A549 (cell line): ENCODE measurements at regions not wholly inside any gene's neighbourhood (a gene's known extent, or its start where the extent isn't known, plus 50 kb on each side); places are given as distances from the start of the nearest gene placed in this dataset.

Experiments used
- ATAC-seq, 2 experiments: fragments of 200-7000 bp in 1 of 2; fragments of >200 bp in 1 of 2; cut with Nextera tagmentation in 1 of 2; cut with Tn5 transposase in 1 of 2; 3 replicates each; pipeline versions ENCODE4 v1.8.0 to v1.9.1; 2018 to 2020; ENCODE audit warnings: mild to moderate bottlenecking in 1 of 2, moderate library complexity in 1 of 2
- CTCF ChIA-PET: fragments of 300-600 bp; sonication (Branson Sonifier 250); formaldehyde crosslinking; extraction: SDS; loops from one replicate; lab custom pipeline; 2021; ENCODE audit warnings: antibody characterized with exemption, inconsistent platforms; lab: Yijun Ruan, JAX
- POLR2A ChIA-PET: fragments of 350-600 bp; formaldehyde crosslinking; extraction: SDS; loops from one replicate; lab custom pipeline; 2021; ENCODE audit warnings: antibody characterized with exemption, inconsistent platforms; lab: Yijun Ruan, JAX
- DNase-seq, 2 experiments: peaks; one replicate each; pipeline versions ENCODE4 v3.0.0 to v3.0.0-alpha.2; 2011 to 2016; ENCODE audit warnings: low read depth in 1 of 2, low spot score in 1 of 2
- FAIRE-seq: peaks from 2 replicates; lab custom pipeline; 2011; peaks lifted over from hg19 to GRCh38; lab: Jason Lieb, UNC
- H3K27ac ChIP-seq, 2 experiments: fragments of >200 bp; sonication (Bioruptor Twin); formaldehyde crosslinking; 3 replicates each; pipeline ENCODE4 v1.5.1; 2016 to 2017
- H3K4me1 ChIP-seq: fragments of >200 bp; sonication (Bioruptor Twin); formaldehyde crosslinking; 3 replicates; pipeline ENCODE4 v1.6.1; 2016
- H3K4me2 ChIP-seq: fragments of >200 bp; sonication (Bioruptor Twin); formaldehyde crosslinking; 3 replicates; pipeline ENCODE4 v1.6.1; 2016
- H3K4me3 ChIP-seq: fragments of >200 bp; sonication (Bioruptor Twin); formaldehyde crosslinking; 3 replicates; pipeline ENCODE4 v1.5.1; 2016
- H3K9me3 ChIP-seq: fragments of >200 bp; sonication (Bioruptor Twin); formaldehyde crosslinking; 3 replicates; pipeline ENCODE4 v1.6.1; 2016
- CBX2 ChIP-seq: fragments of 200-600 bp; sonication (generic); IDR thresholded peaks from 2 replicates; pipeline ENCODE4 v1.6.1; 2016; ENCODE audit warnings: low read depth, mild to moderate bottlenecking, borderline replicate concordance
- CBX8 ChIP-seq: fragments of 200-600 bp; sonication (generic); IDR thresholded peaks from 2 replicates; pipeline ENCODE4 v1.6.1; 2016
- CEBPB ChIP-seq, 2 experiments: fragments of >200 bp in 1 of 2; sonication (Bioruptor Twin) in 1 of 2; formaldehyde crosslinking in 1 of 2; IDR thresholded peaks; 2 replicates each; pipeline ENCODE4 v1.6.1; 2012 to 2016
- CHD2 ChIP-seq: fragments of 150-350 bp; IDR thresholded peaks from 2 replicates; pipeline ENCODE4 v1.6.1; 2014; ENCODE audit warnings: low read length; ENCODE audit not compliant: partially characterized antibody
- CHD4 ChIP-seq: fragments of 200-600 bp; sonication (generic); IDR thresholded peaks from 2 replicates; pipeline ENCODE4 v1.6.1; 2016; ENCODE audit warnings: antibody characterized with exemption, mild to moderate bottlenecking, borderline replicate concordance
- E2F6 ChIP-seq: IDR thresholded peaks from 2 replicates; pipeline ENCODE4 v1.6.1; 2012; ENCODE audit warnings: low read depth, borderline replicate concordance
- EHF ChIP-seq: fragments of 250-450 bp; sonication (Bioruptor Pico); IDR thresholded peaks from 2 replicates; pipeline ENCODE4 v1.5.0; 2020; ENCODE audit warnings: mild to moderate bottlenecking
- ELK1 ChIP-seq: fragments of 150-350 bp; IDR thresholded peaks from 2 replicates; pipeline ENCODE4 v1.6.1; 2014; ENCODE audit warnings: low read depth, mild to moderate bottlenecking, low read length
- EP300 ChIP-seq, 2 experiments: fragments of >200 bp; sonication (Bioruptor Twin); formaldehyde crosslinking; IDR thresholded peaks; 2 replicates in 1 of 2; 3 replicates in 1 of 2; pipeline ENCODE4 v1.6.1; 2016 to 2017
- FOSB ChIP-seq: fragments of 250-450 bp; sonication (Bioruptor Pico); IDR thresholded peaks from 2 replicates; pipeline ENCODE4 v1.5.0; 2020; ENCODE audit warnings: mild to moderate bottlenecking, moderate library complexity
- FOSL2 ChIP-seq, 2 experiments: fragments of 450-650 bp in 1 of 2; fragments of >200 bp in 1 of 2; sonication (Bioruptor Twin) in 1 of 2; formaldehyde crosslinking; IDR thresholded peaks; 2 replicates each; pipeline versions ENCODE4 v1.5.0 to v1.6.1; 2016 to 2020; ENCODE audit warnings: mild to moderate bottlenecking in 1 of 2, moderate library complexity in 1 of 2
- GATA3 ChIP-seq: IDR thresholded peaks from 2 replicates; pipeline ENCODE4 v1.6.1; 2012; ENCODE audit warnings: borderline replicate concordance
- HDAC2 ChIP-seq: fragments of 200-600 bp; sonication (generic); IDR thresholded peaks from 2 replicates; pipeline ENCODE4 v1.6.1; 2016
- MAFK ChIP-seq: fragments of 450-650 bp; IDR thresholded peaks from 2 replicates; pipeline ENCODE4 v1.6.1; 2014; ENCODE audit not compliant: partially characterized antibody
- MAX ChIP-seq: IDR thresholded peaks from 2 replicates; pipeline ENCODE4 v1.6.1; 2012
- MAZ ChIP-seq: fragments of 150-350 bp; IDR thresholded peaks from 2 replicates; pipeline ENCODE4 v1.6.1; 2014; ENCODE audit warnings: antibody characterized with exemption, low read depth, low read length, borderline replicate concordance
- MYC ChIP-seq: IDR thresholded peaks from 2 replicates; pipeline ENCODE4 v1.6.1; 2012; ENCODE audit warnings: mild to moderate bottlenecking, inconsistent platforms, low read length, improper control_type of control experiment, borderline replicate concordance
- NFE2L2 ChIP-seq: fragments of 150-350 bp; conservative IDR thresholded peaks from 2 replicates; pipeline ENCODE4 v1.6.1; 2014; ENCODE audit warnings: low read length
- NPAS2 ChIP-seq: fragments of 250-450 bp; sonication (Bioruptor Pico); IDR thresholded peaks from 2 replicates; pipeline ENCODE4 v1.8.0; 2022; ENCODE audit warnings: mild to moderate bottlenecking, moderate library complexity, borderline replicate concordance
- NR3C1 ChIP-seq: fragments of >200 bp; sonication (Bioruptor Twin); formaldehyde crosslinking; IDR thresholded peaks from 3 replicates; pipeline ENCODE4 v1.6.1; 2017
- RFX5 ChIP-seq: fragments of 450-650 bp; IDR thresholded peaks from 2 replicates; pipeline ENCODE4 v1.7.1; 2014; ENCODE audit warnings: antibody characterized with exemption, mild to moderate bottlenecking, moderate library complexity
- RNF2 ChIP-seq: fragments of 200-600 bp; sonication (generic); IDR thresholded peaks from 2 replicates; pipeline ENCODE4 v1.6.1; 2016; ENCODE audit warnings: low read depth, mild to moderate bottlenecking, antibody characterized with exemption, moderate library complexity, borderline replicate concordance
- TP53 ChIP-seq: fragments of 250-450 bp; sonication (Bioruptor Pico); IDR thresholded peaks from 2 replicates; pipeline ENCODE4 v1.5.0; 2021; ENCODE audit warnings: mild to moderate bottlenecking, moderate library complexity
- USF2 ChIP-seq: fragments of 450-650 bp; IDR thresholded peaks from 2 replicates; pipeline ENCODE4 v1.6.1; 2014; ENCODE audit warnings: antibody characterized with exemption
- ZC3H11A ChIP-seq: fragments of 450-650 bp; IDR thresholded peaks from 2 replicates; pipeline ENCODE4 v1.6.1; 2014; ENCODE audit warnings: antibody characterized with exemption, mild to moderate bottlenecking
- ZFP36 ChIP-seq: fragments of 450-650 bp; IDR thresholded peaks from 2 replicates; pipeline ENCODE4 v1.6.1; 2014; ENCODE audit warnings: borderline replicate concordance; ENCODE audit not compliant: partially characterized antibody
- WGBS: methylation state at CpG from one replicate; pipeline ENCODE4 v1.1.6; 2017; ENCODE audit errors: missing lambda C conversion rate; 5-methylcytosine and 5-hydroxymethylcytosine counted together

- no peak for FAIRE-seq
- no peak for DNase-seq
- Histone ChIP-seq H3K27ac (no peak overlapping the region), H3K4me3 (no peak overlapping the region), H3K4me1 (no peaks in the 10 kb centered on the region), H3K4me2 (no peak overlapping the region), H3K9me3 (no peaks in the 10 kb centered on the region)
- no peak for TF ChIP-seq NPAS2
- no peak for TF ChIP-seq CBX8
- ChIA-PET POLR2A (no interaction called here), CTCF (no interaction called here)
- WGBS = 82% methylated on average over 24 of the region's 29 CpGs
- ATAC-seq = no peak
Observed at GRCh38 chr2:164143183-164143930, 407.5 kb upstream of the FIGN start.

- FAIRE-seq (no peak), DNase-seq (no peak), ATAC-seq (no peak)
- WGBS = 87% methylated on average over 5 of the region's 5 CpGs
- Histone ChIP-seq H3K4me3 (no peak overlapping the region), H3K9me3 (no peaks in the 10 kb centered on the region), H3K27ac (no peak overlapping the region), H3K4me2 (no peak overlapping the region), H3K4me1 (no peaks in the 10 kb centered on the region)
- peak; percentile 42 for TF ChIP-seq ZC3H11A
- TF ChIP-seq CEBPB (IDR thresholded peaks at IDR 0.05) = no peak
- ChIA-PET POLR2A (no interaction called here), CTCF (no interaction called here)
Observed at GRCh38 chr2:164142755-164143154, 406.9 kb upstream of the FIGN start.

- Histone ChIP-seq H3K27ac (no peak overlapping the region), H3K4me2 (no peak overlapping the region), H3K9me3 (no peaks in the 10 kb centered on the region), H3K4me1 (no peaks in the 10 kb centered on the region), H3K4me3 (no peak overlapping the region)
- FAIRE-seq (no peak), DNase-seq (no peak), ATAC-seq (no peak)
- POLR2A ChIA-PET = no interaction called here
- TF ChIP-seq NFE2L2 (no peak), ZFP36 (no peak), FOSL2 (IDR thresholded peaks at IDR 0.05) (no peak), FOSL2 (CRISPR knock-in tag; IDR thresholded peaks at IDR 0.05) (no peak), NR3C1 (no peak), EP300 (IDR thresholded peaks at IDR 0.05) (no peak), TP53 (CRISPR knock-in tag) (no peak)
- 2% methylated on average over 1 of the region's 1 CpG for WGBS
- CTCF ChIA-PET = no interaction called here
Observed at GRCh38 chr2:164141271-164141670, 405.5 kb upstream of the FIGN start.

- TF ChIP-seq MAFK = peak; percentile 8
- no peak for TF ChIP-seq CHD4
- Histone ChIP-seq H3K27ac (no peak overlapping the region), H3K4me2 (no peak overlapping the region), H3K4me1 (no peaks in the 10 kb centered on the region), H3K4me3 (no peak overlapping the region), H3K9me3 (no peaks in the 10 kb centered on the region)
- ChIA-PET CTCF (no interaction called here), POLR2A (no interaction called here)
- DNase-seq (no peak), ATAC-seq (no peak), FAIRE-seq (no peak)
- WGBS = 76% methylated on average over 4 of the region's 4 CpGs
Observed at GRCh38 chr2:164138750-164139149, 402.9 kb upstream of the FIGN start.

- no peaks in the 10 kb centered on the region for H3K9me3 ChIP-seq
- ChIA-PET CTCF (interaction anchor here (1.9 kb wide), 1 partner anchor 10 kb away, joined by 4 read pairs; no protein-coding TSS in a partner anchor), POLR2A (no interaction called here)
- 67% methylated on average over 4 of the region's 4 CpGs for WGBS
- H3K4me2 ChIP-seq = no peak overlapping the region
- H3K27ac ChIP-seq = no peak overlapping the region
- no peak for ATAC-seq
- DNase-seq = no peak
- H3K4me1 ChIP-seq = no peaks in the 10 kb centered on the region
- no peak for FAIRE-seq
- no peak overlapping the region for H3K4me3 ChIP-seq
- no peak for TF ChIP-seq USF2
- TF ChIP-seq FOSL2 (IDR thresholded peaks at IDR 0.05) = no peak
- TF ChIP-seq FOSL2 (CRISPR knock-in tag; IDR thresholded peaks at IDR 0.05) = no peak
- no peak for TF ChIP-seq MAX
- no peak for TF ChIP-seq MAZ
- no peak for TF ChIP-seq E2F6
- TF ChIP-seq GATA3 = no peak
- no peak for TF ChIP-seq TP53 (CRISPR knock-in tag)
- no peak for TF ChIP-seq ELK1
- TF ChIP-seq EHF (CRISPR knock-in tag) = no peak
- no peak for TF ChIP-seq RFX5
- no peak for TF ChIP-seq HDAC2
- TF ChIP-seq RNF2 = no peak
- TF ChIP-seq MYC = no peak
- no peak for TF ChIP-seq NR3C1
- TF ChIP-seq CBX8 = no peak
- TF ChIP-seq CHD2 = no peak
- TF ChIP-seq FOSB = no peak
- no peak for TF ChIP-seq CBX2
Observed at GRCh38 chr2:164134336-164134735, 398.5 kb upstream of the FIGN start.
